Activated CD4-positive, alpha-beta memory T cell treated with anti-CD3 and anti-CD28 coated beads, Interleukin-2, amount 10 ng/mL, durations not matched to agents 7 days and 5 days (primary cell): ENCODE measurements at regions not wholly inside any gene's neighbourhood (a gene's known extent, or its start where the extent isn't known, plus 50 kb on each side); places are given as distances from the start of the nearest gene placed in this dataset.

Experiments used
- CTCF ChIA-PET: fragments of 350-600 bp; sonication (Branson Sonifier 250); formaldehyde crosslinking; loops from one replicate; lab custom pipeline; 2021; ENCODE audit warnings: antibody characterized with exemption, inconsistent platforms; lab: Charles Lee
- POLR2A ChIA-PET: fragments of 350-600 bp; sonication (Branson Sonifier 250); formaldehyde crosslinking; loops from one replicate; lab custom pipeline; 2021; ENCODE audit warnings: antibody characterized with exemption; lab: Charles Lee
- DNase-seq: peaks from one replicate; pipeline ENCODE4 v3.0.0-alpha.2; 2020
- H3K27ac Mint-ChIP-seq: one replicate; pipeline ENCODE4 v1.8.0; 2021; ENCODE audit warnings: mild to moderate bottlenecking, mixed read lengths
- H3K27me3 Mint-ChIP-seq: one replicate; pipeline ENCODE4 v1.8.0; 2021; ENCODE audit warnings: mixed read lengths
- H3K36me3 Mint-ChIP-seq: one replicate; pipeline ENCODE4 v1.8.0; 2021; ENCODE audit warnings: low read depth, mixed read lengths
- H3K4me1 Mint-ChIP-seq: one replicate; pipeline ENCODE4 v1.8.0; 2021; ENCODE audit warnings: mixed read lengths
- H3K4me3 Mint-ChIP-seq: one replicate; pipeline ENCODE4 v1.8.0; 2021; ENCODE audit warnings: mild to moderate bottlenecking, mixed read lengths
- H3K9me3 Mint-ChIP-seq: one replicate; pipeline ENCODE4 v1.8.0; 2021; ENCODE audit warnings: mixed read lengths

DNA sequence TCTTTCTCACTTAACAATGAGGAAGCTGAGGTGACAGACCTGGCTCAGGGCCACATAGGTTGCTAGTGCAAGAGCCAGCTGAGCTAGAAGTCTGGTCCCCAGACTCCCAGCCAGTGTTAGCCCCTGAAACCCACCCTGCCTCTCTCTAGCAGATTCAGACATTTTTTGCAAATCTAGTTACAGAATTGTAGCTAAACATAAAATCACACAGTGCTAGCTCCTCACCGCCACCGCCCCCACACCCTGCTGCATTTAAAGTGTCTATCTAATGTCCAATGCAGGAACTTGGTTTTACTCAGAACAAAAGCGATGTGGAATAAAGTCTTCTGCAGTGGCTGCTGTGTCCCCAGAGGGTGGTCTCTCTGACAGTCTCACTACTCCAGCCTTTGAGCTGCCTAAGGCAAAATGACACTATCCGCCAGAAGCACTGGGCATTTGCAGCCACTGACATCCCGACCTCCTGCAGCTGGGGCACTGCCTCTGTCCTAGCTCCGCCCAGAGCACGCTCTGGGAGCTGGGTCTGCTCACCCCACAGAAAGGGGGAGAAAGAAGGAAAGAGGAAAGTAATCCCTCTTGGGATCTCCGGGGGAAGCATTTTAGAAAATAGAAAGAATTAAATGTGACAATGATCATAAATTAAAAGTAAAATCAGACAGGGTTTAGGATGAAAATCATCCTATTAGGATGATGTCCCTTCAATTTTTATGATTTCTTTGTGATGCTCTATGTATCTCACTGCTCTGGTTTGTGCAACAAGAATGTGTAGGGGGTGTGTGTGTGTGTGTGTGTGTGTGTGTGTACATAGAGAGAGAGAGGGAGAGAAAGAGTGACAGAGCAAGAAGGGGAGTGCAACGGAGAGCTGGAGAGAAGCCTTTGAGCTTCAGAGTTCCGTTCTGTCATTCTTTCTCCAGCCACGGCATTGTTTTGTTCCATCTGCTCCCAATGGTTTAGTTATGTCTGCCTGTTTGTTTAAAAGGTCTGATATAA is 50.5 kb upstream of the ST8SIA3 start:
- Mint-ChIP-seq H3K27ac (no peak overlapping the region), H3K9me3 (no peaks in the 10 kb centered on the region), H3K4me3 (no peak overlapping the region), H3K27me3 (no peaks in the 10 kb centered on the region), H3K36me3 (no peaks in the 10 kb centered on the region), H3K4me1 (no peaks in the 10 kb centered on the region)
- CTCF ChIA-PET, result no interaction called here
- POLR2A ChIA-PET, result no interaction called here
- no peak for DNase-seq
